ENCODE measurements at regions not wholly inside any gene's neighbourhood (a gene's known extent, or its start where the extent isn't known, plus 50 kb on each side); places are given as distances from the start of the nearest gene placed in this dataset.

DNA sequence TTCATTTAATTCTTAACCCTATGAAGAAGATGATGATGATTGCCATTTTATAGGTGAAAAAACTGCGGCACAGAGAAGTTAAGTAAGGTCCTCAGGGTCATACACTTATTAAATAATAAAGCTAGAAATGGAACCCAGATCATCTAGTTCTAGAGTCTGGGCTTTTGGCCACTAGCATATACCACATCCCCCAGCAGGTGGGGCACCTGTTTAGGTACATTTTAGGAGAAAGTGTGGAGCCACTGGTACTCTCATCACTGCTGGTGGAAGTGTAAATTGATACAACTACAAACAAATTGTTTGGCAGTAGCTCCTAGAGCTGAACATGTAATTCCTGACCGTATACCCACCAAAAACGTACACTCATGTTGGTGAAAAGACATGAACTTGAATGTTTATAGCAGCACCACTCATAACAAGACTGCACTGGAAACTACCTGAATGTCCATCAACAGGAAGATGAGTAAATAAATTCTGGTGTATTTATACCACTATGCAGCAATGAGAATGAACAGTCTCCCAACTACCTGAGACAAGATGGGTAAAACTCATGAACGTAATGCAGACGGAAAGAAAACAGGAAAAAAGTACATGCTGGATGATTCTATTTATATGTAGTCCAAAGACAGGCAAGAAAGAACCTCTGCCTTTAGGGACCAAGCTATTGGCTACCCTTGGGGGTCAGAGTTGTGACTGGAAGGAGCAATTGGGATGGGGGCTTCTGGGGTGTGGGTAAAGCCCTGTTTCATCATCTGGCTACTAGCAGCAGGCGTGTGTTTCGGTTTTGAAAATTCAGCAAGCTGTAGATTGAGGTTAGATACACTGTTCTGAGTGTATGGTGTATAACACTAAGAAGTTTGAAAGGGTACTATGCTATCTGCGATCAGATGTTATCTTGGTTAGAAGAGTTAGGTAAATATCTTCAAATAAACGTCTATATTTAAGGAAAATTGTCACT lies 72.3 kb upstream of the ADGRG2 start:
- Histone ChIP-seq H3K9me3 (peaks cover 0 to 10% (median 3%) of the 10 kb centered on the region in 4 donors), H3K4me1 (no peaks in the 10 kb centered on the region), H3K36me3 (no peaks in the 10 kb centered on the region), H3K27me3 (no peaks in the 10 kb centered on the region), H3K27ac (no peak overlapping the region), H3K4me3 (no peak overlapping the region)
- intact Hi-C loops (cut with DNase I; ENCODE audit: low total_unique reads), result no loop called here
- TF ChIP-seq POLR2AphosphoS5 (IDR thresholded peaks at IDR 0.05) (no peak), POLR2A (IDR thresholded peaks at IDR 0.05) (no peak), EP300 (IDR thresholded peaks at IDR 0.05) (no peak)
- TF ChIP-seq, protein P1, sequence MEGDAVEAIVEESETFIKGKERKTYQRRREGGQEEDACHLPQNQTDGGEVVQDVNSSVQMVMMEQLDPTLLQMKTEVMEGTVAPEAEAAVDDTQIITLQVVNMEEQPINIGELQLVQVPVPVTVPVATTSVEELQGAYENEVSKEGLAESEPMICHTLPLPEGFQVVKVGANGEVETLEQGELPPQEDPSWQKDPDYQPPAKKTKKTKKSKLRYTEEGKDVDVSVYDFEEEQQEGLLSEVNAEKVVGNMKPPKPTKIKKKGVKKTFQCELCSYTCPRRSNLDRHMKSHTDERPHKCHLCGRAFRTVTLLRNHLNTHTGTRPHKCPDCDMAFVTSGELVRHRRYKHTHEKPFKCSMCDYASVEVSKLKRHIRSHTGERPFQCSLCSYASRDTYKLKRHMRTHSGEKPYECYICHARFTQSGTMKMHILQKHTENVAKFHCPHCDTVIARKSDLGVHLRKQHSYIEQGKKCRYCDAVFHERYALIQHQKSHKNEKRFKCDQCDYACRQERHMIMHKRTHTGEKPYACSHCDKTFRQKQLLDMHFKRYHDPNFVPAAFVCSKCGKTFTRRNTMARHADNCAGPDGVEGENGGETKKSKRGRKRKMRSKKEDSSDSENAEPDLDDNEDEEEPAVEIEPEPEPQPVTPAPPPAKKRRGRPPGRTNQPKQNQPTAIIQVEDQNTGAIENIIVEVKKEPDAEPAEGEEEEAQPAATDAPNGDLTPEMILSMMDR (IDR thresholded peaks at IDR 0.05), result no peak
- WGBS, 5 donors, result 64 to 77% (median 67%) methylated on average over 9 of the region's 9 CpGs
- no peak for DNase-seq

DNA sequence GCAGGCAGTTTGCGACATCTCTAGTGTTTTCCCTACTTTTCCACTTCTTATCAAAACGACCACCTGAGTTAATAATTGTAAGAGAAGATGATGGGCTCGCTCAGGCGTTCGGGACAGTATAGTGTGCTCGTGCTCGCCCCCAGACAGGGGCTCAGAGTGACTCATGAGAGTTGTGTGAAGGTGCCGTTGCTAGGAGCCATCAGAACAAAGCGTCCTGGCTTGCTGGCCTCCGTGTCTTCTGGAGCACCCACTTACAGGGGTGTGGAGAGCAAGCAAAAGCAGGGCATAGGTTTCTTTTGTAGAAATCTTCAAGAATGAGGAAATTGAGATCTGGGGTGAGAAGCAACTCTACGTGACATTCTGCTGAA lies 73.0 kb upstream of the ADGRG2 start:
- TF ChIP-seq POLR2A (IDR thresholded peaks at IDR 0.05) (no peak), EP300 (IDR thresholded peaks at IDR 0.05) (no peak)

DNA sequence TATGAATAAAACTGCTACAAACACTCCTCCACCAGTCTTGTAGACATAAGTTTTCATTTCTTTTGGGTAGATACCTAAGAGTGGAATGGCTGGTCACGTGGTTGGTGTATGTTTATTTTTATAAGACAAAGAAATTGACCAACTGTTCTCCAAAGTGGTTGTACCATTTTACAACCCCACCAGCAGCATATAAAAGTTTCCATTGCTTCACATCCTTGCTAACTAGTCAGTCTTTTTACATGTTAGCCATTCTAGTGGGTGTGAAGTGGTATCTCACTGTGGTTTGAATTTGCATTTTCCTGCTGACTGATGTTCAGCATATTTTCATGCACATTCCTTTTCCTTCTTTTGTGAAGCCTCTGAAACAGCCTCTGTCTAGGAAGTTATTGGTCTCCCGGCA lies 76.2 kb upstream of the ADGRG2 start:
- Histone ChIP-seq H3K27me3 (no peaks in the 10 kb centered on the region), H3K4me1 (no peaks in the 10 kb centered on the region), H3K36me3 (no peaks in the 10 kb centered on the region), H3K27ac (no peak overlapping the region), H3K4me3 (no peak overlapping the region), H3K9me3 (no peaks in the 10 kb centered on the region)
- WGBS, 5 donors, result 59 to 87% (median 71%) methylated on average over 2 of the region's 2 CpGs
- intact Hi-C loops (cut with DNase I; ENCODE audit: low total_unique reads), result no loop called here
- TF ChIP-seq POLR2AphosphoS5 (IDR thresholded peaks at IDR 0.05), result no peak
- no peak for TF ChIP-seq POLR2A (IDR thresholded peaks at IDR 0.05)
- TF ChIP-seq, protein P1 (IDR thresholded peaks at IDR 0.05), result no peak
- no peak for TF ChIP-seq EP300 (IDR thresholded peaks at IDR 0.05)
- DNase-seq, result no peak

More for the DNA sequence above, 73.0 kb upstream of the ADGRG2 start:
- Histone ChIP-seq H3K27ac (no peak overlapping the region), H3K4me1 (no peaks in the 10 kb centered on the region), H3K4me3 (no peak overlapping the region), H3K27me3 (no peaks in the 10 kb centered on the region), H3K9me3 (peaks cover 0 to 10% (median 3%) of the 10 kb centered on the region in 4 donors), H3K36me3 (no peaks in the 10 kb centered on the region)
- WGBS, 5 donors, result 27 to 54% (median 43%) methylated on average over 11 of the region's 11 CpGs
- peak in 1 of 2 donors; percentile 44 for DNase-seq
- intact Hi-C loops (cut with DNase I; ENCODE audit: low total_unique reads), result no loop called here

DNA sequence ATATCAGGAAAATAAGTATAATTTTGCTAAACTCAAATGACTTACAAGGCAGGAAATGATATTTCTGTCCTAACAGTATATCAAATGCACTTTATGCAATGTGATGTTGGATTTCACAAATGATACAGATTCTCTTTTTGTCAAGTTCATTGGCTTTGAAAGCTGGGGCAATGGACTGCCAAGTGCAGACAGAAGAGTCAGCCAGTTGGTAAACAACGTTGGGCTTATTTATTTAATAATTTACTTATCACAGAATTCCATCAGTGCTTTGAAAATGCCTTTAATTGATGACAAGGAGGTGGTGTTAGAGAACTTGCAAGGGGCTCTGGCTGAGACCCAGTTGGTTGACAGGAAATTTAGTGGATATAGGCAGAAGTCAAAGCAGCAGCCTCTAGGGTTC lies 79.9 kb upstream of the ADGRG2 start:
- Histone ChIP-seq H3K27ac (no peak overlapping the region), H3K9me3 (no peaks in the 10 kb centered on the region), H3K27me3 (no peaks in the 10 kb centered on the region), H3K4me3 (no peak overlapping the region), H3K4me1 (no peaks in the 10 kb centered on the region), H3K36me3 (no peaks in the 10 kb centered on the region)
- no peak for DNase-seq
- WGBS, 5 donors, result 5 to 31% (median 7%) methylated on average over 1 of the region's 1 CpG
- TF ChIP-seq POLR2A (IDR thresholded peaks at IDR 0.05) (no peak), EP300 (IDR thresholded peaks at IDR 0.05) (no peak), POLR2AphosphoS5 (IDR thresholded peaks at IDR 0.05) (no peak)
- TF ChIP-seq, protein P1 (IDR thresholded peaks at IDR 0.05), result no peak
- intact Hi-C loops (cut with DNase I; ENCODE audit: low total_unique reads), result no loop called here

DNA sequence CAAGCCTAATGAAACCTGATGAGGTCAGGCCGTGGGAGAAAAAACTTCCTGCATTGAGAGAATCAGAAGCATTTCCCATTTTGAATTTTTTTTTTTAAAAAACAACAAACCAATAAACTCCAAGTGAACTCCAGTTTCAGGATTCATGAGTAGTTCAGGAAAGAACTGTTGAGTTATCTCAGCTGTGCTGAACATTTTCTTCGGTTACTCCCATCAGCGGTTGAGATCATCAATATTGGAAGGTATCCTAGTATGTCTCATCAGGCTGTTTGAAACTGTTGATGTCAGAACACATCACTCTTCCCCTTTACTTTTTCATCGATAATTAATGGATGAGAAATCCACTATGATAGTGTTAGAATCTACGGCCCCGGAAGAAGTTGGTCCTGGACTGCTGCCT lies 82.4 kb upstream of the ADGRG2 start:
- H3K9me3 ChIP-seq, result no peaks in the 10 kb centered on the region
- WGBS, 5 donors, result 81 to 92% (median 91%) methylated on average over 6 of the region's 6 CpGs
- no peaks in the 10 kb centered on the region for H3K4me1 ChIP-seq
- TF ChIP-seq EP300 (IDR thresholded peaks at IDR 0.05) (no peak), POLR2A (IDR thresholded peaks at IDR 0.05) (no peak), POLR2AphosphoS5 (IDR thresholded peaks at IDR 0.05) (no peak)
- TF ChIP-seq, protein P1 (IDR thresholded peaks at IDR 0.05), result no peak
- no peaks in the 10 kb centered on the region for H3K27me3 ChIP-seq
- peak in 1 of 2 donors; percentile 27 for DNase-seq
- H3K4me3 ChIP-seq, result no peak overlapping the region
- intact Hi-C loops (cut with DNase I; ENCODE audit: low total_unique reads), result no loop called here
- H3K36me3 ChIP-seq, result no peaks in the 10 kb centered on the region
- no peak overlapping the region for H3K27ac ChIP-seq
